AG10803 (cell line): ENCODE measurements at regions not wholly inside any gene's neighbourhood (a gene's known extent, or its start where the extent isn't known, plus 50 kb on each side); places are given as distances from the start of the nearest gene placed in this dataset.

Source experiments
- DNase-seq: peaks from one replicate; pipeline ENCODE4 v3.0.0; 2010; ENCODE audit warnings: low read depth
- H3K4me3 ChIP-seq: 2 replicates; pipeline ENCODE4 v1.5.1; 2011; ENCODE audit warnings: mild to moderate bottlenecking, low read length, control low read depth
- CTCF ChIP-seq: conservative IDR thresholded peaks from 2 replicates; pipeline ENCODE4 v1.5.1; 2011; ENCODE audit warnings: mild to moderate bottlenecking, low read length, control low read depth, inconsistent platforms

- no peak for DNase-seq
- no peak overlapping the region for H3K4me3 ChIP-seq
- no peak for TF ChIP-seq CTCF
Measured at GRCh38 chr15:98560338-98560737, 88.0 kb upstream of the IGF1R start.

GRCh38 chr15:98561169-98561941, 87.0 kb upstream of the IGF1R start:
- no peak overlapping the region for H3K4me3 ChIP-seq
- no peak for TF ChIP-seq CTCF
- no peak for DNase-seq

- no peak overlapping the region for H3K4me3 ChIP-seq
- no peak for TF ChIP-seq CTCF
- DNase-seq = no peak
Measured at GRCh38 chr15:98562331-98562937, 85.9 kb upstream of the IGF1R start.

- no peak overlapping the region for H3K4me3 ChIP-seq
- TF ChIP-seq CTCF = no peak
- no peak for DNase-seq
Measured at GRCh38 chr15:98565566-98565965, 82.8 kb upstream of the IGF1R start.

- no peak for TF ChIP-seq CTCF
- DNase-seq = no peak
- H3K4me3 ChIP-seq = no peak overlapping the region
Measured at GRCh38 chr15:98567951-98568350, 80.4 kb upstream of the IGF1R start.

- no peak for DNase-seq
- peak; percentile 49 for TF ChIP-seq CTCF
- H3K4me3 ChIP-seq = no peak overlapping the region
Measured at GRCh38 chr15:98568382-98569017, 79.8 kb upstream of the IGF1R start.

GRCh38 chr15:98570119-98570518, 78.2 kb upstream of the IGF1R start:
- no peak overlapping the region for H3K4me3 ChIP-seq
- no peak for TF ChIP-seq CTCF
- no peak for DNase-seq
